Astrocyte of the hippocampus (primary cell): ENCODE measurements at regions not wholly inside any gene's neighbourhood (a gene's known extent, or its start where the extent isn't known, plus 50 kb on each side); places are given as distances from the start of the nearest gene placed in this dataset.
"Not testable (repeated sequence)": the region's sequence is repeated elsewhere in the genome, so short reads cannot be mapped to it uniquely, and the experiment has no call there.

Experiments used
- DNase-seq: peaks from one replicate; pipeline ENCODE4 v3.0.0; 2011; ENCODE audit warnings: low read depth, low spot score

- DNase-seq = no peak
These were observed 388.6 kb downstream of the ACTL7B start for GRCh38 chr9:108467161-108467560.

- DNase-seq = no peak
These were observed 389.5 kb downstream of the ACTL7B start for GRCh38 chr9:108466304-108466703.

- peak; percentile 71 for DNase-seq
These were observed 391.7 kb downstream of the ACTL7B start for GRCh38 chr9:108463932-108464606.

GRCh38 chr9:108456903-108457302 lies 398.9 kb downstream of the ACTL7B start:
- no peak for DNase-seq

- no peak for DNase-seq
These were observed 410.2 kb downstream of the ACTL7B start for GRCh38 chr9:108445431-108446071.

GRCh38 chr9:108444400-108445358 lies 411.1 kb downstream of the ACTL7B start:
- peak; percentile 68 for DNase-seq

- peak; percentile 35 for DNase-seq
These were observed 412.0 kb downstream of the ACTL7B start for GRCh38 chr9:108443741-108444140.

- no peak for DNase-seq
These were observed 412.7 kb downstream of the ACTL7B start for GRCh38 chr9:108443019-108443633.

GRCh38 chr9:108442627-108443018 lies 413.2 kb downstream of the ACTL7B start:
- no peak for DNase-seq

- no peak for DNase-seq
These were observed 414.1 kb downstream of the ACTL7B start for GRCh38 chr9:108441726-108442125.

GRCh38 chr9:108441251-108441650 lies 414.5 kb downstream of the ACTL7B start:
- DNase-seq = no peak

GRCh38 chr9:108439947-108440346 lies 415.8 kb downstream of the ACTL7B start:
- peak; percentile 37 for DNase-seq

GRCh38 chr9:108437656-108438055 lies 418.1 kb downstream of the ACTL7B start:
- no peak for DNase-seq

GRCh38 chr9:108436448-108436847 lies 419.3 kb downstream of the ACTL7B start:
- DNase-seq = no peak

GRCh38 chr9:108434502-108434901 lies 421.3 kb downstream of the ACTL7B start:
- no peak for DNase-seq

- no peak for DNase-seq
These were observed 421.8 kb downstream of the ACTL7B start for GRCh38 chr9:108434036-108434435.

- DNase-seq = no peak
These were observed 425.1 kb downstream of the ACTL7B start for GRCh38 chr9:108430655-108431054.

- DNase-seq = no peak
These were observed 428.0 kb downstream of the ACTL7B start for GRCh38 chr9:108427751-108428150.

- not testable (repeated sequence) for DNase-seq
These were observed 429.3 kb downstream of the ACTL7B start for GRCh38 chr9:108426421-108426940.

- DNase-seq = no peak
These were observed 432.4 kb downstream of the ACTL7B start for GRCh38 chr9:108423433-108423832.

- no peak for DNase-seq
These were observed 436.4 kb downstream of the ACTL7B start for GRCh38 chr9:108419379-108419778.

- DNase-seq = no peak
These were observed 438.1 kb downstream of the ACTL7B start for GRCh38 chr9:108417726-108418125.
